Glomerular endothelial cell (primary cell): ENCODE measurements at regions not wholly inside any gene's neighbourhood (a gene's known extent, or its start where the extent isn't known, plus 50 kb on each side); places are given as distances from the start of the nearest gene placed in this dataset.

Source experiments
- DNase-seq: peaks from one replicate; pipeline ENCODE4 v3.0.0-alpha.2; 2011; ENCODE audit warnings: low read depth, low spot score; ENCODE audit errors: extremely low read depth

GRCh38 chr5:68406767-68407241 lies 191.2 kb downstream of the PIK3R1 start:
- DNase-seq = no peak

- DNase-seq = no peak
Measured at GRCh38 chr5:68407311-68408239, 192.0 kb downstream of the PIK3R1 start.

DNA sequence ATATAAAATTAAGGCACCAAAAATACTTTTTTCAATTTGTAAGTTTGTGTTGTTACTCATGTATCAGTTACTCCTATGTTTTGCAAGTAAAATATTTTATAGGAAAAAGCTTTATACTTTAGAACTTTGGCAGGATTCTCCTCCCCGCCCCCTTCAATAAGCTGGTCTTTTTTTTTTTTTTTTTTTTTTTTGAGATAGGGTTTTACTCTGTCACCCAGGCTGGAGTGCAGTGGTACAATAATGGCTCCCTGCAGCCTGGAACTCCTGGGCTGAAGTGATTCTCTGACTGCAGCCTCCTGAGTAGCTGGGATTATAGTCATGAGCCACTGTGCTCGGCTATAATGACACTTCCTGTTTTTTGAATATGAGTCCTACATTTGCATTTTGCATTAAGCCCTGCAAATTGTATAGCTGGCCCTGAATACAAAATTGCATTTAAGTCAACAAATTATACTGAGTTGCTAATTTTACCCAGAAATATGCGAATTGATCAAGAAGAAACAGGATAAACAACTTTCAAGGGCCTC lies 192.9 kb downstream of the PIK3R1 start:
- DNase-seq = no peak

DNA sequence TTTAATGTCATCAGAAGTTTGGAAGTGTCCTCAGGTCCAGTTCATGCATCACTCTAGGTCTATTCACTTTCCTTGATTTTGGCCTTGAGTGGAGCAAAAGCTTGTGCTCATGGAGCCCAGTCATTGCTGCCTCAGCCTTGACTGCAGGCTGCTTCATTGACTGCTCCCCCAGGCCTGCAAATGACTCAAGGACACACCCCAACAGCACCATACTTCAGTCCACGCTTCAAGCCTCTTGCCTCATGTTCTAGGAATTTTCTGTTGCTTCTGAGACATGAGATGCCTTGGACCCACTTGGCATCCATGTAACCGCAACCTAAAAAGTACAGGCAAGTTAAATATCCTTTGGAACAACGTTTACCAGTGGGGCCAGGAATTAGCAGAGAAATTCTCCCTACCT lies 193.7 kb downstream of the PIK3R1 start:
- DNase-seq = no peak

GRCh38 chr5:68411161-68411560 lies 195.6 kb downstream of the PIK3R1 start:
- no peak for DNase-seq

DNA sequence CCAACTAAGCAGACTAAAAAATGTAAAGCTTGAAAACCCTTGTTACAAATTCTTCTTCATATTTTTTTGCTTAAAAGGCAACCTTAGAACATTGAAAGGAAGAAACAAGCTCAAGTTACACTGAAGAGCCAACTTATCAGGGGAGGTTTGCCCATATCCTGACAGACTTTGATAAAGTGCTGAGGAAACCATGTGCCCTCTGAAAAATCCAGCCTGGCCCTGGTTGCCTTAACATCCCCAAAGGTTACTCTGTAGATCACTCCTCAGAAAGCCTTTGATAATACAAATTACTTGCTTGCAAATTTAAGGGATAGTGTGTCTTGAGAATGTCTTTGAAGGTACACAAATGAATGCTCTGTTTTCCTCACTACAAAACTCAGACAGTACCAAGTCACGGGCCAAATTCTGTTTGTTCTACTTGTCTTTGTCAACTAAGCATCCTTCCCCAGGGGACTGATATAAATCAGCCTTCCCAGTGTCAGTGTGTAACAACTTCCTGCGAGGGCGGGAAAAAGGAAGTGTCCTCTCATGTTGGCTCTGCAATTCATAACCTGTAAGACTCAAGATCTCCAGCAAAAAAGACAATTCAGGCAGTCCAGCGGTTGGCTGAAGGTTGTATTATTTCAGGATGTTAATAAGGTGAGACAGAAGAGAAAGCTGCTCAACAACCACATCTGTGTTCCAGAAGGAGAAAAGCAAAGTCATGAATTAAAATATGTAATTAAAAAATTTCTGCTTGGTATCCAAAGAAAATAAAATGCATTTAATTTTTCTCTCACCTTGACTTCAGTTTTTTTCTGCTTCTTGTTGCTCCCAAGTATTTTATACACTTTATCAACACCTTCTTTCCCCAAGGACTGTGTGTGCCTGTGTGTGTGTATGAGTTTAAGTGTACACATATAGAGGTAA lies 199.9 kb downstream of the PIK3R1 start:
- no peak for DNase-seq

- DNase-seq = no peak
Measured at GRCh38 chr5:68416714-68417113, 201.2 kb downstream of the PIK3R1 start.

DNA sequence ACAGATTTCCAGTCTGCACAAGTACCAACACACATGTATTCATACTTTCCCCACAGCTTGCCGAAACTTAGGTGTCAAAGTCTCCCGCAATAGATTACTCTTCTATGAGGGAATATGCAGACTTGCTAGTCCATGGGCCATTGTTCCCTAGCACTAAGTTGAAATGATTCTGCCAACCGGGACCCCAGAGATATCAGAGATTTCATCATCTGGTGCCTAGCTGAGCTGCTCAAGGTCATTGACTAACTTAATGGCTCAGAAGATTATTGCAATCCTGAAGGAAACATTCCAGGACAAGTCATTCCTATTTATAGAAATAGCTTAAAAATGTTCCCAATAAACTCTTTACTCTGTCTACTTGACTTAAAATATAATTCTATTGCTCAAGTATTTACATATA lies 202.6 kb downstream of the PIK3R1 start:
- no peak for DNase-seq

DNA sequence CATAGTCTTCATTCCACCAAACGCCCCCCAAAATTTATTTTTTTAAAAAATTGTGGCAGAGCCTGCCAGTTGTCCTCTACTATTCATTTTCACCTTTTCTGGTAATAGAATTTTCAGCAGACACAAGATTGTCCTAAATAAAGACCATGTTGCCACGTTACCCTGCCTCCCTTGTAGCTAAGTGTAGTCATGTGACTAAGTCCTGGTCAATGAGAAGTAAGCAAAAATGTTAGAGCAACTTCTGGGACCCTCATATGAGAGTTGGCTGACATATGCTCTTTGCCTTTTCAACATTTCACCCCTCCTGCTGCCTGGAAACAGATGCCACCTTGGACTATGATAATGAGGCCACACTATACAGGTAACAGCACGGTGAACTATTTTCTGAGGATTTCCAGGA lies 203.1 kb downstream of the PIK3R1 start:
- DNase-seq = no peak

GRCh38 chr5:68419081-68419636 lies 203.6 kb downstream of the PIK3R1 start:
- no peak for DNase-seq

GRCh38 chr5:68419637-68420452 lies 204.3 kb downstream of the PIK3R1 start:
- DNase-seq = no peak

- DNase-seq = no peak
Measured at GRCh38 chr5:68420476-68421344, 205.2 kb downstream of the PIK3R1 start.

- no peak for DNase-seq
Measured at GRCh38 chr5:68421485-68422220, 206.1 kb downstream of the PIK3R1 start.

- DNase-seq = no peak
Measured at GRCh38 chr5:68423154-68423811, 207.7 kb downstream of the PIK3R1 start.

- no peak for DNase-seq
Measured at GRCh38 chr5:68424799-68425537, 209.4 kb downstream of the PIK3R1 start.

DNA sequence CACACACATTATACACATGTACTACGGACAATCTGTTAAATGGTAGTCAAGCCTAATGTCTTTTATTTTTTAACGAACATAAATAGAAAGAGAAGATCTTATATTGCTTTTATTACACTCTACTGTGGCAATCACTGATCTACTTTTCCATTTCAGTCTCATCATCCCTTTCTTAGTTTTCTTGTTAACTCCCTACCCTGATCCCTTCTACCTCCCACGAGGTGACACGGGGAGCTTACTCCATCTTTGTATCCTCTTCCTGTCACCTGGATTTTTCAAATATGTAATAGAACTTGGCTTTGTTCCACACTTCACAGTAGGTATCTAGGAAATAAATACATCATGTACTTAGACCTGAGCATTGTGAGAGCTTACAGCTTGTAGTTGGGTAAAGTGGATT lies 211.0 kb downstream of the PIK3R1 start:
- DNase-seq = no peak

GRCh38 chr5:68428231-68428811 lies 212.8 kb downstream of the PIK3R1 start:
- DNase-seq = no peak
